ENCODE measurements at regions not wholly inside any gene's neighbourhood (a gene's known extent, or its start where the extent isn't known, plus 50 kb on each side); places are given as distances from the start of the nearest gene placed in this dataset.

GRCh38 chr2:140157816-140158215 lies 1377.6 kb upstream of the NXPH2 start:
- H3K36me3 Mint-ChIP-seq (ENCODE audit: unreplicated experiment), result no peaks in the 10 kb centered on the region
- DNase-seq, result no peak
- peaks cover 2% of the 10 kb centered on the region for H3K9me3 Mint-ChIP-seq (ENCODE audit: unreplicated experiment)
- no peaks in the 10 kb centered on the region for H3K27me3 Mint-ChIP-seq (ENCODE audit: unreplicated experiment)
- H3K27ac Mint-ChIP-seq (ENCODE audit: unreplicated experiment), result no peak overlapping the region
- no peak overlapping the region for H3K4me3 Mint-ChIP-seq (ENCODE audit: unreplicated experiment)
- TF ChIP-seq CTCF (IDR thresholded peaks at IDR 0.05; ENCODE audit: partially characterized antibody, unreplicated experiment), result no peak
- no peaks in the 10 kb centered on the region for H3K4me1 Mint-ChIP-seq (ENCODE audit: low read depth, unreplicated experiment)

GRCh38 chr2:140154706-140155105 lies 1374.5 kb upstream of the NXPH2 start:
- Mint-ChIP-seq H3K36me3 (ENCODE audit: unreplicated experiment) (no peaks in the 10 kb centered on the region), H3K27me3 (ENCODE audit: unreplicated experiment) (no peaks in the 10 kb centered on the region), H3K4me3 (ENCODE audit: unreplicated experiment) (no peak overlapping the region), H3K27ac (ENCODE audit: unreplicated experiment) (no peak overlapping the region), H3K4me1 (ENCODE audit: low read depth, unreplicated experiment) (no peaks in the 10 kb centered on the region), H3K9me3 (ENCODE audit: unreplicated experiment) (no peaks in the 10 kb centered on the region)
- DNase-seq, result no peak
- no peak for TF ChIP-seq CTCF (IDR thresholded peaks at IDR 0.05; ENCODE audit: partially characterized antibody, unreplicated experiment)

- no peak for TF ChIP-seq CTCF (IDR thresholded peaks at IDR 0.05; ENCODE audit: partially characterized antibody, unreplicated experiment)
- Mint-ChIP-seq H3K36me3 (ENCODE audit: unreplicated experiment) (no peaks in the 10 kb centered on the region), H3K27me3 (ENCODE audit: unreplicated experiment) (no peaks in the 10 kb centered on the region), H3K4me1 (ENCODE audit: low read depth, unreplicated experiment) (no peaks in the 10 kb centered on the region), H3K4me3 (ENCODE audit: unreplicated experiment) (no peak overlapping the region), H3K9me3 (ENCODE audit: unreplicated experiment) (no peaks in the 10 kb centered on the region), H3K27ac (ENCODE audit: unreplicated experiment) (no peak overlapping the region)
- no peak for DNase-seq
Measured at GRCh38 chr2:140154271-140154670, 1374.1 kb upstream of the NXPH2 start.

- Mint-ChIP-seq H3K27me3 (ENCODE audit: unreplicated experiment) (no peaks in the 10 kb centered on the region), H3K4me1 (ENCODE audit: low read depth, unreplicated experiment) (no peaks in the 10 kb centered on the region), H3K27ac (ENCODE audit: unreplicated experiment) (no peak overlapping the region), H3K36me3 (ENCODE audit: unreplicated experiment) (peaks cover 5% of the 10 kb centered on the region), H3K9me3 (ENCODE audit: unreplicated experiment) (no peaks in the 10 kb centered on the region), H3K4me3 (ENCODE audit: unreplicated experiment) (no peak overlapping the region)
- no peak for TF ChIP-seq CTCF (IDR thresholded peaks at IDR 0.05; ENCODE audit: partially characterized antibody, unreplicated experiment)
- no peak for DNase-seq
Measured at GRCh38 chr2:140144611-140145010, 1364.4 kb upstream of the NXPH2 start.

GRCh38 chr2:140138736-140139135 lies 1358.5 kb upstream of the NXPH2 start:
- Mint-ChIP-seq H3K4me1 (ENCODE audit: low read depth, unreplicated experiment) (peaks cover 5% of the 10 kb centered on the region), H3K27ac (ENCODE audit: unreplicated experiment) (no peak overlapping the region)

More at GRCh38 chr2:140138736-140139135, 1358.5 kb upstream of the NXPH2 start:
- no peak for DNase-seq
- peaks cover 5% of the 10 kb centered on the region for H3K36me3 Mint-ChIP-seq (ENCODE audit: unreplicated experiment)
- TF ChIP-seq CTCF (IDR thresholded peaks at IDR 0.05; ENCODE audit: partially characterized antibody, unreplicated experiment), result no peak
- H3K9me3 Mint-ChIP-seq (ENCODE audit: unreplicated experiment), result no peaks in the 10 kb centered on the region
- H3K4me3 Mint-ChIP-seq (ENCODE audit: unreplicated experiment), result no peak overlapping the region
- no peaks in the 10 kb centered on the region for H3K27me3 Mint-ChIP-seq (ENCODE audit: unreplicated experiment)

All from glutamatergic neuron (in vitro differentiated cells).